GM12878 (cell line): ENCODE measurements at regions not wholly inside any gene's neighbourhood (a gene's known extent, or its start where the extent isn't known, plus 50 kb on each side); places are given as distances from the start of the nearest gene placed in this dataset.

Source experiments
- ATAC-seq: fragments of 200-7000 bp; cut with Tn5 transposase; 3 replicates; pipeline ENCODE4 v1.9.1; 2020; ENCODE audit warnings: mild to moderate bottlenecking, moderate library complexity
- BruUV-seq: library from RNA; stranded (reverse); fragments of 400-500 nt; replicated peaks from 2 replicates; lab custom pipeline; 2021; lab: Mats Ljungman, UMichigan
- CTCF ChIA-PET: fragments of 300-600 bp; sonication (Branson Sonifier 250); formaldehyde crosslinking; extraction: SDS; loops from one replicate; lab custom pipeline; 2021; ENCODE audit warnings: inconsistent platforms; lab: Yijun Ruan, JAX
- POLR2A ChIA-PET: fragments of 350-600 bp; formaldehyde crosslinking; extraction: SDS; loops from one replicate; lab custom pipeline; 2021; ENCODE audit warnings: inconsistent platforms; lab: Charles Lee
- RAD21 ChIA-PET: fragments of 300-600 bp; sonication (Branson Sonifier 250); formaldehyde crosslinking; loops from one replicate; lab custom pipeline; 2023; ENCODE audit warnings: antibody characterized with exemption; ENCODE audit not compliant: unreplicated experiment; lab: Charles Lee
- SMC1A ChIA-PET: fragments of 300-600 bp; sonication (Branson Sonifier 250); formaldehyde crosslinking; loops from one replicate; lab custom pipeline; 2023; ENCODE audit not compliant: unreplicated experiment, uncharacterized antibody; lab: Charles Lee
- DNase-seq: peaks from one replicate; pipeline ENCODE4 v3.0.0-alpha.2; 2011; ENCODE audit warnings: low read depth, low spot score
- FAIRE-seq: peaks from 3 replicates; lab custom pipeline; 2011; peaks lifted over from hg19 to GRCh38; lab: Jason Lieb, UNC
- H2AFZ ChIP-seq: 2 replicates; pipeline ENCODE4 v1.6.0; 2011; ENCODE audit warnings: low read depth, low read length, control low read depth; ENCODE audit not compliant: control insufficient read depth
- H3K27ac ChIP-seq: 2 replicates; pipeline ENCODE4 v1.5.1; 2011; ENCODE audit warnings: control low read depth; ENCODE audit not compliant: control insufficient read depth, insufficient read depth
- H3K27me3 ChIP-seq, 2 experiments: replicated peaks in 1 of 2; 2 replicates each; pipeline versions ENCODE4 v1.6.0 to v1.6.1; 2011; ENCODE audit warnings: low read length in 1 of 2; ENCODE audit not compliant: control insufficient read depth in 2 of 2, insufficient read depth in 2 of 2
- H3K36me3 ChIP-seq, 2 experiments: 2 replicates each; pipeline ENCODE4 v1.5.1; 2011; ENCODE audit warnings: low read length in 1 of 2; ENCODE audit not compliant: control insufficient read depth in 2 of 2, insufficient read depth in 2 of 2
- H3K4me1 ChIP-seq: 2 replicates; pipeline ENCODE4 v1.6.1; 2011; ENCODE audit warnings: mild to moderate bottlenecking, low read length, moderate library complexity, mixed read lengths; ENCODE audit not compliant: control insufficient read depth, insufficient read depth
- H3K4me2 ChIP-seq: 2 replicates; pipeline ENCODE4 v1.6.0; 2011; ENCODE audit warnings: control low read depth; ENCODE audit not compliant: control insufficient read depth, insufficient read depth
- H3K4me3 ChIP-seq: fragments of 200-600 bp; sonication (generic); 2 replicates; pipeline ENCODE4 v1.5.1; 2016
- H3K79me2 ChIP-seq: 2 replicates; pipeline ENCODE4 v1.6.0; 2011; ENCODE audit warnings: low read length; ENCODE audit not compliant: control insufficient read depth, insufficient read depth
- H3K9ac ChIP-seq: 2 replicates; pipeline ENCODE4 v1.8.0; 2011; ENCODE audit warnings: low read length, control low read depth, mixed read lengths; ENCODE audit not compliant: control insufficient read depth, insufficient read depth
- H3K9me3 ChIP-seq: replicated peaks from 3 replicates; pipeline ENCODE4 v1.5.1; 2011; ENCODE audit warnings: mild to moderate bottlenecking, low read length; ENCODE audit not compliant: control insufficient read depth, insufficient read depth
- H4K20me1 ChIP-seq: 2 replicates; pipeline ENCODE4 v1.6.0; 2011; ENCODE audit not compliant: control insufficient read depth, insufficient read depth
- ATF3 ChIP-seq: IDR thresholded peaks from 2 replicates; pipeline ENCODE4 v1.6.1; 2011; ENCODE audit warnings: low read depth, mild to moderate bottlenecking, low read length, moderate library complexity, borderline replicate concordance; ENCODE audit errors: extremely low read depth
- DPF2 ChIP-seq: fragments of 450-650 bp; IDR thresholded peaks from 2 replicates; pipeline ENCODE4 v1.6.1; 2017; ENCODE audit warnings: mild to moderate bottlenecking
- EP300 ChIP-seq, 2 experiments: fragments of 150-350 bp in 1 of 2; IDR thresholded peaks; 2 replicates each; pipeline ENCODE4 v1.6.1; 2011 to 2012; ENCODE audit warnings: low read depth in 2 of 2, low read length in 2 of 2, borderline replicate concordance in 1 of 2, improper control_type of control experiment in 1 of 2, inconsistent platforms in 1 of 2; ENCODE audit not compliant: control insufficient read depth in 1 of 2
- NFXL1 ChIP-seq: fragments of 450-650 bp; IDR thresholded peaks from 2 replicates; pipeline ENCODE4 v1.6.1; 2017; ENCODE audit warnings: antibody characterized with exemption, mild to moderate bottlenecking, borderline replicate concordance
- NR2C1 ChIP-seq: fragments of 450-650 bp; IDR thresholded peaks from 2 replicates; pipeline ENCODE4 v1.6.1; 2017; ENCODE audit warnings: antibody characterized with exemption, mild to moderate bottlenecking, moderate library complexity
- POU2F2 ChIP-seq: IDR thresholded peaks from 3 replicates; pipeline ENCODE4 v1.6.1; 2011; ENCODE audit warnings: low read depth, mild to moderate bottlenecking, low read length, borderline replicate concordance
- RELB ChIP-seq: fragments of 450-650 bp; IDR thresholded peaks from 2 replicates; pipeline ENCODE4 v1.6.1; 2017; ENCODE audit warnings: low read depth, mild to moderate bottlenecking, moderate library complexity
- TBL1XR1 ChIP-seq: IDR thresholded peaks from 2 replicates; pipeline ENCODE4 v1.6.1; 2012; ENCODE audit warnings: low read depth, low read length, improper control_type of control experiment
- USF2 ChIP-seq: IDR thresholded peaks from 2 replicates; pipeline ENCODE4 v1.6.1; 2011; ENCODE audit warnings: low read depth, low read length, improper control_type of control experiment, borderline replicate concordance
- ZBED1 ChIP-seq: IDR thresholded peaks from 2 replicates; pipeline ENCODE4 v1.6.1; 2016; ENCODE audit warnings: borderline replicate concordance
- ZBTB11 ChIP-seq: fragments of 450-650 bp; formaldehyde crosslinking; IDR thresholded peaks from 2 replicates; pipeline ENCODE4 v1.5.0; 2022; ENCODE audit warnings: mild to moderate bottlenecking, missing genetic modification characterization
- ZNF274 ChIP-seq: IDR thresholded peaks from one replicate; pipeline ENCODE4 v1.8.0; 2011; ENCODE audit not compliant: insufficient read length, insufficient read depth
- ZSCAN29 ChIP-seq: fragments of 450-650 bp; IDR thresholded peaks from 2 replicates; pipeline ENCODE4 v1.6.1; 2017; ENCODE audit warnings: mild to moderate bottlenecking, moderate library complexity
- WGBS: methylation state at CpG from one replicate; pipeline ENCODE4 v1.1.6; 2016; ENCODE audit warnings: low lambda C conversion rate; ENCODE audit not compliant: insufficient replicate concordance, insufficient coverage; ENCODE audit errors: missing lambda C conversion rate; 5-methylcytosine and 5-hydroxymethylcytosine counted together
- in situ Hi-C: fragments of 300-500 bp; cut with MboI; formaldehyde crosslinking; loops from 9 replicates; pipeline ENCODE4 v1.14.3; 2018; ENCODE audit warnings: mixed read lengths
- intact Hi-C: fragments of 100-400 bp; cut with micrococcal nuclease; formaldehyde crosslinking; loops from one replicate; pipeline ENCODE4 v1.14.2; 2022; ENCODE audit not compliant: unreplicated experiment

GRCh38 chr15:39230205-39230907, 350.5 kb upstream of the THBS1 start:
- TF ChIP-seq NFXL1 (no peak), NR2C1 (no peak), DPF2 (no peak), ATF3 (no peak), ZBTB11 (no peak), ZSCAN29 (no peak), RELB (no peak), TBL1XR1 (no peak), EP300 (IDR thresholded peaks at IDR 0.05; ENCODE audit: borderline replicate concordance in 1 of 2, control insufficient read depth in 1 of 2, low read depth in 2 of 2, low read length in 2 of 2) (no peak), USF2 (no peak), ZNF274 (no peak), POU2F2 (no peak), ZBED1 (no peak)
- TF ChIP-seq, all 136 proteins: peak for 0
- WGBS: 26% methylated on average over 8 of the region's 8 CpGs
- RAD21 ChIA-PET: no interaction called here
- no peaks in the 10 kb centered on the region for H3K27me3 ChIP-seq
- H3K4me1 ChIP-seq: no peaks in the 10 kb centered on the region
- H3K9ac ChIP-seq: no peak overlapping the region
- H3K36me3 ChIP-seq: no peaks in the 10 kb centered on the region
- CTCF ChIA-PET: interaction anchor here (0.7 kb wide), 1 partner anchor 15 kb away, joined by 3 read pairs; no protein-coding TSS in a partner anchor
- H3K9me3 ChIP-seq: no peaks in the 10 kb centered on the region
- SMC1A ChIA-PET: no interaction called here
- intact Hi-C loops (no loop called here), in situ Hi-C loops (no loop called here)
- no TSS peak for BruUV-seq
- POLR2A ChIA-PET: no interaction called here
- ATAC-seq: no peak
- DNase-seq: no peak
- H3K27ac ChIP-seq: no peak overlapping the region
- H3K79me2 ChIP-seq: no peaks in the 10 kb centered on the region
- no peak for FAIRE-seq
- H4K20me1 ChIP-seq: no peaks in the 10 kb centered on the region
- no peak overlapping the region for H3K4me2 ChIP-seq
- no peak overlapping the region for H2AFZ ChIP-seq
- no peak overlapping the region for H3K4me3 ChIP-seq
